ENCODE measurements at regions not wholly inside any gene's neighbourhood (a gene's known extent, or its start where the extent isn't known, plus 50 kb on each side); places are given as distances from the start of the nearest gene placed in this dataset.

DNA sequence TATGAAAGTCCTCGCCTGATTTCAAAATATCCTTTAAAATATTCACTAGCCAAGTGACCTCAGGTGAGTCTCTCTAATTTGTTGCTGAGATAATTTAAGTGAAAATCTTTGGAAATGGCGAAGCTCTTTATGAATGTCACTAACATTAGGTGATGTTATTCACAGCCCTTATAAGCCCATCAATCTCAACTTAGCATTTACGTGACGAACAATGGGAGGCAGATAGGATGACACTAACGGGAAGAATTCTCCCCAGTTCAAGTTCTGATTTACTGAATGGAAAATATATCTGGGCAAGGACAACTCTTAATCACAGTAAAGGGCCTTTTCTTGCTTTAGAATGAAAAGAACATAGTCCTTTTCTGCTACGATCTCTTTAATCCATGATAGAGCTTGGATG lies 378.7 kb downstream of the LIG4 start:
- 73 to 87% (median 83%) methylated on average over 6 of the region's 6 CpGs for WGBS, 4 donors
- intact Hi-C loops (cut with DNase I): no loop called here
- ATAC-seq (no peak), DNase-seq (no peak)
- Histone ChIP-seq H3K9me3 (no peaks in the 10 kb centered on the region), H3K36me3 (no peaks in the 10 kb centered on the region), H3K27ac (no peak overlapping the region), H3K4me1 (no peaks in the 10 kb centered on the region), H3K27me3 (no peaks in the 10 kb centered on the region), H3K4me3 (no peak overlapping the region)
- TF ChIP-seq POLR2A (IDR thresholded peaks at IDR 0.05): no peak
- TF ChIP-seq, protein P1, sequence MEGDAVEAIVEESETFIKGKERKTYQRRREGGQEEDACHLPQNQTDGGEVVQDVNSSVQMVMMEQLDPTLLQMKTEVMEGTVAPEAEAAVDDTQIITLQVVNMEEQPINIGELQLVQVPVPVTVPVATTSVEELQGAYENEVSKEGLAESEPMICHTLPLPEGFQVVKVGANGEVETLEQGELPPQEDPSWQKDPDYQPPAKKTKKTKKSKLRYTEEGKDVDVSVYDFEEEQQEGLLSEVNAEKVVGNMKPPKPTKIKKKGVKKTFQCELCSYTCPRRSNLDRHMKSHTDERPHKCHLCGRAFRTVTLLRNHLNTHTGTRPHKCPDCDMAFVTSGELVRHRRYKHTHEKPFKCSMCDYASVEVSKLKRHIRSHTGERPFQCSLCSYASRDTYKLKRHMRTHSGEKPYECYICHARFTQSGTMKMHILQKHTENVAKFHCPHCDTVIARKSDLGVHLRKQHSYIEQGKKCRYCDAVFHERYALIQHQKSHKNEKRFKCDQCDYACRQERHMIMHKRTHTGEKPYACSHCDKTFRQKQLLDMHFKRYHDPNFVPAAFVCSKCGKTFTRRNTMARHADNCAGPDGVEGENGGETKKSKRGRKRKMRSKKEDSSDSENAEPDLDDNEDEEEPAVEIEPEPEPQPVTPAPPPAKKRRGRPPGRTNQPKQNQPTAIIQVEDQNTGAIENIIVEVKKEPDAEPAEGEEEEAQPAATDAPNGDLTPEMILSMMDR (IDR thresholded peaks at IDR 0.05): no peak

GRCh38 chr13:107835339-107836018 lies 379.9 kb downstream of the LIG4 start:
- no peaks in the 10 kb centered on the region for H3K4me1 ChIP-seq
- no peak for DNase-seq
- TF ChIP-seq, protein P1 (IDR thresholded peaks at IDR 0.05): no peak
- no peak for TF ChIP-seq POLR2A (IDR thresholded peaks at IDR 0.05)
- no peaks in the 10 kb centered on the region for H3K36me3 ChIP-seq
- intact Hi-C loops (cut with DNase I): no loop called here
- H3K9me3 ChIP-seq: no peaks in the 10 kb centered on the region
- H3K27me3 ChIP-seq: no peaks in the 10 kb centered on the region
- H3K27ac ChIP-seq: no peak overlapping the region
- 70 to 91% (median 73%) methylated on average over 4 of the region's 4 CpGs for WGBS, 4 donors
- no peak for ATAC-seq
- no peak overlapping the region for H3K4me3 ChIP-seq

- no peaks in the 10 kb centered on the region for H3K27me3 ChIP-seq
- TF ChIP-seq, protein P1 (IDR thresholded peaks at IDR 0.05): no peak
- TF ChIP-seq POLR2A (IDR thresholded peaks at IDR 0.05): no peak
- DNase-seq: no peak
- no peaks in the 10 kb centered on the region for H3K9me3 ChIP-seq
- H3K4me3 ChIP-seq: no peak overlapping the region
- no peak overlapping the region for H3K27ac ChIP-seq
- ATAC-seq: no peak
- no peaks in the 10 kb centered on the region for H3K36me3 ChIP-seq
- WGBS, 4 donors: 46 to 52% (median 51%) methylated on average over 5 of the region's 5 CpGs
- intact Hi-C loops (cut with DNase I): no loop called here
- no peaks in the 10 kb centered on the region for H3K4me1 ChIP-seq
Observed at GRCh38 chr13:107834717-107835116, 380.6 kb downstream of the LIG4 start.

GRCh38 chr13:107834281-107834680 lies 381.1 kb downstream of the LIG4 start:
- no peaks in the 10 kb centered on the region for H3K36me3 ChIP-seq
- 43 to 74% (median 71%) methylated on average over 1 of the region's 1 CpG for WGBS, 4 donors
- TF ChIP-seq, protein P1 (IDR thresholded peaks at IDR 0.05): no peak
- no peaks in the 10 kb centered on the region for H3K4me1 ChIP-seq
- ATAC-seq (no peak), DNase-seq (no peak)
- no peak overlapping the region for H3K4me3 ChIP-seq
- no peaks in the 10 kb centered on the region for H3K9me3 ChIP-seq
- no peaks in the 10 kb centered on the region for H3K27me3 ChIP-seq
- H3K27ac ChIP-seq: no peak overlapping the region
- intact Hi-C loops (cut with DNase I): no loop called here
